Esophagus muscularis mucosa (tissue), 4 donors: ENCODE measurements at regions not wholly inside any gene's neighbourhood (a gene's known extent, or its start where the extent isn't known, plus 50 kb on each side); places are given as distances from the start of the nearest gene placed in this dataset.

Experiments used
- DNase-seq: peaks from one replicate; pipeline ENCODE4 v3.0.0-alpha.2; 2017; ENCODE audit errors: extremely low spot score
- H3K27ac ChIP-seq, 4 donors: fragments of 200-600 bp; sonication (generic); replicated peaks in 1 of 4; 1 replicate in 3 of 4; 2 replicates in 1 of 4; pipeline ENCODE4 v1.5.1; 2016 to 2019; ENCODE audit warnings: mild to moderate bottlenecking in 1 of 4
- H3K27me3 ChIP-seq, 4 donors: fragments of 200-600 bp; sonication (generic); one replicate each; pipeline versions ENCODE4 v1.5.1 to v1.6.0; 2016 to 2019
- H3K36me3 ChIP-seq, 4 donors: fragments of 200-600 bp; sonication (generic); one replicate each; pipeline ENCODE4 v1.5.1; 2016 to 2019
- H3K4me1 ChIP-seq, 4 donors: fragments of 200-600 bp; sonication (generic); one replicate each; pipeline ENCODE4 v1.5.1; 2016 to 2019
- H3K4me3 ChIP-seq, 4 donors: fragments of 200-600 bp; sonication (generic); 1 replicate in 2 of 4; 2 replicates in 2 of 4; pipeline ENCODE4 v1.5.1; 2016 to 2019; ENCODE audit warnings: mild to moderate bottlenecking in 4 of 4, moderate library complexity in 1 of 4
- H3K9me3 ChIP-seq, 4 donors: fragments of 200-600 bp; sonication (generic); 1 replicate in 3 of 4; 2 replicates in 1 of 4; pipeline ENCODE4 v1.5.1; 2016 to 2019
- CTCF ChIP-seq, 3 experiments: fragments of 200-600 bp in 2 of 3; fragments of 450-650 bp in 1 of 3; sonication (generic) in 2 of 3; IDR thresholded peaks; one replicate each; pipeline ENCODE4 v1.5.1; 2017 to 2019; ENCODE audit warnings: antibody characterized with exemption in 3 of 3, mild to moderate bottlenecking in 2 of 3, moderate library complexity in 1 of 3
- EP300 ChIP-seq: sonication (generic); formaldehyde crosslinking; IDR thresholded peaks from one replicate; pipeline ENCODE4 v1.6.1; 2017; ENCODE audit warnings: antibody characterized with exemption
- POLR2A ChIP-seq: fragments of 450-650 bp; IDR thresholded peaks from one replicate; pipeline ENCODE4 v1.6.1; 2017; ENCODE audit warnings: antibody characterized with exemption, moderate library complexity, mild to moderate bottlenecking, low read depth
- POLR2AphosphoS5 ChIP-seq, 2 donors: sonication (generic); formaldehyde crosslinking; IDR thresholded peaks; one replicate each; pipeline ENCODE4 v1.6.1; 2017; ENCODE audit warnings: antibody characterized with exemption in 2 of 2
- WGBS: methylation state at CpG from one replicate; pipeline ENCODE4 v1.1.5; 2018; 5-methylcytosine and 5-hydroxymethylcytosine counted together
- intact Hi-C: fragments of 100-400 bp; cut with DNase I; formaldehyde crosslinking; loops from one replicate; pipeline ENCODE4 v1.15.1; 2023

GRCh38 chr6:743320-744096 is 50.6 kb upstream of the EXOC2 start:
- Histone ChIP-seq H3K36me3 (no peaks in the 10 kb centered on the region), H3K9me3 (no peaks in the 10 kb centered on the region), H3K27me3 (no peaks in the 10 kb centered on the region), H3K27ac (no peak overlapping the region), H3K4me1 (no peaks in the 10 kb centered on the region), H3K4me3 (no peak overlapping the region)
- 72% methylated on average over 4 of the region's 4 CpGs for WGBS
- intact Hi-C loops = no loop called here
- no peak for DNase-seq
- TF ChIP-seq POLR2AphosphoS5 (IDR thresholded peaks at IDR 0.05) (no peak), POLR2A (no peak), EP300 (no peak), CTCF (IDR thresholded peaks at IDR 0.05) (no peak)
